Daoy (cell line): ENCODE measurements at regions not wholly inside any gene's neighbourhood (a gene's known extent, or its start where the extent isn't known, plus 50 kb on each side); places are given as distances from the start of the nearest gene placed in this dataset.
"Not testable (repeated sequence)": the region's sequence is repeated elsewhere in the genome, so short reads cannot be mapped to it uniquely, and the experiment has no call there.

ENCODE experiments used
- DNase-seq: peaks from one replicate; pipeline ENCODE4 v3.0.0-alpha.2; 2015; ENCODE audit warnings: low read depth

DNA sequence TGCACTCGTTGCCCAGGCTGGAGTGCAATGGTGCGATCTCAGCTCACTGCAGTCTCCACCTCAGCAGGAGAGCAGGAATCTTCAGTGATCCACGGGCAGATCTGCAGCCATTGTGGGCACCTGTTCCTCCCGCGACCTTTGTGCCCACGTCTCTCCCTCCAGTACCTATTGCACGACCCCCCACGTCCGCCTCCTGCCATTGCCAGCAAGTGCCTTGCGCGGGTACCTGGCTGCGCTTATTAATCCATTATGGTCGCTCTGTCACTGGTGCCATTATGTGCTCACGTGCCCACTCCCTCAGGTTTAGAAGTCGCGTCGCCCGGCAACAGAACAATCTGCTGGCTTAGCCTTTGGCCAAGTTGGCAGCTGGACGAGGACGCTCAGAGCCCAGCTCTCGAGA is 146.2 kb upstream of the C1QTNF3 start:
- DNase-seq, result not testable (repeated sequence)

GRCh38 chr5:34189752-34190411 is 146.9 kb upstream of the C1QTNF3 start:
- not testable (repeated sequence) for DNase-seq

GRCh38 chr5:34190466-34190865 is 147.5 kb upstream of the C1QTNF3 start:
- not testable (repeated sequence) for DNase-seq

- not testable (repeated sequence) for DNase-seq
Measured at GRCh38 chr5:34191279-34191744, 148.3 kb upstream of the C1QTNF3 start.

DNA sequence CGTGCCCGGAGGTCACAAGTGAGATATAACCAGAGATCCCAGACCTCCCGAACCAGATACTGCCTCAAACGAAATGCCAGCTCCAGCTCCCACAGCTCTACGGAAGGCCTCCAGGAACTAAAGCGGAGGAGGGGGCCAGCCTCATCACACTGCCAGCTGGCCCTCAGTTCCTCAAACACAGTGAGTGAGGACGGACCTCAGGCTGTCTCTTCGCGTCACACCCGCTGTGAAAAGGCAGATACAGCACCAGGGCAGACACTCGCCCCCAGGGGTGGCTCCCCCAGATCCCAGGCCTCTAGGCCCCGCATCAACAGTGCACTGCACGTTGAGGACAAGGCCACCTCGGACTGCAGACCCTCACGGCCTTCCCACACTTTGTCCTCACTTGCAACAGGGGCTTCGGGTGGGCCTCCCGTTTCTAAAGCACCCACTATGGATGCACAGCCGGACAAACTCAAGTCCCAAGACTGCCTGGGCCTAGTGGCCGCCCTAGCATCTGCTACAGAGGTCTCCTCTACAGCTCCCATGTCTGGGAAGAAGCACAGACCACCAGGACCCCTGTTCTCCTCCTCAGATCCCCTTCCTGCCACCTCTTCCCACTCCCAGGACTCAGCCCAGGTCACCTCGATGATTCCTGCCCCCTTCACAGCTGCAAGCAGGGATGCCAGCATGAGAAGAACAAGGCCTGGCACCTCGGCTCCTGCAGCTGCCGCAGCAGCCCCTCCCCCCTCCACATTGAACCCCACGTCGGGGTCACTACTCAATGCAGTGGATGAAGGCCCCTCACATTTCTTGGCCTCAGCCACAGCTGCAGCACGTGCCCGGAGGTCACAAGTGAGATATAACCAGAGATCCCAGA is 149.3 kb upstream of the C1QTNF3 start:
- DNase-seq, result not testable (repeated sequence)

- not testable (repeated sequence) for DNase-seq
Measured at GRCh38 chr5:34192923-34193262, 149.9 kb upstream of the C1QTNF3 start.

DNA sequence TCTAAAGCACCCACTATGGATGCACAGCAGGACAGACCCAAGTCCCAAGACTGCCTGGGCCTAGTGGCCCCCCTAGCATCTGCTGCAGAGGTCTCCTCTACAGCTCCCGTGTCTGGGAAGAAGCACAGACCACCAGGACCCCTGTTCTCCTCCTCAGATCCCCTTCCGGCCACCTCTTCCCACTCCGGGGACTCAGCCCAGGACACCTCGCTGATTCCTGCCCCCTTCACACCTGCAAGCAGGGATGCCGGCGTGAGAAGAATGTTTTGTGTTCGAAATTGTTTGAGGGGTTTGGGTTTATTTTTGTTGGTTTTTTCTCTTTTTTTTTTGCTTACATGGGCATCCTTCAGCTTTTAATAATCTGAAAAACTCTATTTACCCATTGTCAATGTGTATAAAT is 150.3 kb upstream of the C1QTNF3 start:
- not testable (repeated sequence) for DNase-seq

GRCh38 chr5:34193804-34194203 is 150.8 kb upstream of the C1QTNF3 start:
- not testable (repeated sequence) for DNase-seq

GRCh38 chr5:34196091-34196490 is 153.1 kb upstream of the C1QTNF3 start:
- not testable (repeated sequence) for DNase-seq

DNA sequence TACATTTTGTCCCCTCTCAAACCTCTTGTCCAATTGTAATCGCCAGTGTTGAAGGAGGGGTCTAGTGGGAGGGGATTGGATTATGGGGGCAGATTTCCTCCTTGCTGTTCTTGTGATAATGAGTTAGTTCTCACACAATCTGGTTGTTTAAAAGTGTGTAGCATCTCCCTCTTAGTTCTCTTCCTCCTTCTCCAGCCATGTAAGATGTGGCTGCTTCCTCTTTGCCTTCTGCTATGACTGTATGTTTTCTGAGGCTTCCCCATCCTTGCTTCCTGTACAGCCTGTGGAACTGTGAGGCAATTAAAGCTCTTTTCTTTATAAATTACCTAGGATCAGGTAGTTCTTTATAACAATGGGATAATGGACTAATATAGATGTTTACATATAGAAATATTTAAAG is 162.3 kb upstream of the C1QTNF3 start:
- not testable (repeated sequence) for DNase-seq

- DNase-seq, result peak; percentile 35
Measured at GRCh38 chr5:34217386-34217785, 174.4 kb upstream of the C1QTNF3 start.

DNA sequence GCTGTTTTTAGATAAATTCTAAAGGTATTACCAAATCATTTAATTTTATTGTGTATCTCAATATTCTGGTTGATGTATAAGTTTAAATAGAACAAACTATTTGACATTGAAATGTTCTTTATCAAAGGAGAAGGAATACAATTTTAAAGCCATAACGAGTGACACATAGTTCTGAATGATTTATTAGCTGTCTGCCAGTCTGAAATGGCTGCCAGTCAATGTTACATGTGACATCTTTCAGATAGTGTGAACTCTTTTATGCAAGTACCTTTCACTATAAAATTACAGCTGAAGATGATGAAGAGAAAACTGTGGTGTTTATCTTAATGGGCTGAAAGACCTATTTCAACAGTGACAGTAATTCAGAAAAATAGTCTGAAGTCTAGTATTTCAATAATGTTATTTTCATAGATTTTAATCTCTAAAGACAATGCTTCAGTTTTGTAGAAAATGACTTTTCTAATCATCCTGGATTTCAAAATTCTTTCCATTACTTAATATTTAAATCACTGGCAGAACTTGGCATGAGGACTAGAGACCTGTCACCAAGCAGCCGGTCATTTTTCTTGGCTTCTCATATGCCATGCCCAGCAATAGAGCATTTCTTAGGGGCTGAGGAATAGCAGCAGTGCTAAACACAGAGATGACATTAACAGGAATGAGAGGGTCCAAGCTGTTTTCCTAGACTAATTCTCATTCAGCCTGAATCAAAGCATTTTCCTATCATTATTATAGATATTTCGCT is 178.5 kb upstream of the C1QTNF3 start:
- DNase-seq, result not testable (repeated sequence)

GRCh38 chr5:34223158-34223557 is 180.1 kb upstream of the C1QTNF3 start:
- not testable (repeated sequence) for DNase-seq

- DNase-seq, result not testable (repeated sequence)
Measured at GRCh38 chr5:34230402-34230801, 187.4 kb upstream of the C1QTNF3 start.

GRCh38 chr5:34243802-34244201 is 200.8 kb upstream of the C1QTNF3 start:
- not testable (repeated sequence) for DNase-seq

DNA sequence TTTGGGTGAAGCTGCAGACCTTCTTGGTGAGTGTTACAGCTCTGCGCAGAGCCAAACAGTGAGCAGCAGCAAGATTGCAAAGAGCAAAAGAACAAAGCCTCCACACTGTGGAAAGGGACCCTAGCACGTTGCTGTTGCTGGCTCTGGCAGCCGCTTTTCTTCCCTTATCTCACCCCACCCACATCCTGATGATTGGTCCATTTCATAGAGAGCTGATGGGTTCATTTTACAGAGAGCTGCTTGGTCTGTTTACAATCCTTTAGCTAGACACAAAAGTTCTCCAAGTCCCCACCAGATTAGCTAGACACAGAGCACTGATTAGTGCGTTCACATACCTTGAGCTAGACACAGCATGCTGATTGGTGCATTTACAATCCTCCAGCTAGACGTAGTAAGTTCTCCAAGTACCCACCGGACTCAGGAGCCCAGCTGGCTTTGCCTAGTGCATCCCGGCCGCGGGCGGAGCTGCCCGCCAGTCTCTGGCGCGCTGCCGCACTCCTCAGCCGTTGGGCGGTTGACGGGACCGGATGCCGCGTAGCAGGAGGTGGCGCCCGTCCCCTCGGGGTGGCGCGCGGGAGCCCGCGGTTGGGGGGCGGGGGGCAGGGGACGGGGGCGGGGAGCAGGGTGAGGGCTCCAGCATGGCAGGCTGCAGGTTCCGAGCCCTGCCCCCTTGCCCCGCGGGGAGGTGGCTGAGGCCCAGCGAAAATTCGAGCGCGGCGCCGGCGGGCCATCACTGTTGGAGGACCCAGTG is 201.4 kb upstream of the C1QTNF3 start:
- peak; percentile 66 for DNase-seq

- not testable (repeated sequence) for DNase-seq
Measured at GRCh38 chr5:34245032-34245394, 202.0 kb upstream of the C1QTNF3 start.

GRCh38 chr5:34245813-34246212 is 202.8 kb upstream of the C1QTNF3 start:
- not testable (repeated sequence) for DNase-seq

- DNase-seq, result not testable (repeated sequence)
Measured at GRCh38 chr5:34258598-34258997, 215.6 kb upstream of the C1QTNF3 start.

GRCh38 chr5:34261020-34261419 is 218.0 kb upstream of the C1QTNF3 start:
- DNase-seq, result not testable (repeated sequence)

- not testable (repeated sequence) for DNase-seq
Measured at GRCh38 chr5:34266151-34266550, 223.1 kb upstream of the C1QTNF3 start.
